HG03108 (cell line): ENCODE measurements at regions not wholly inside any gene's neighbourhood (a gene's known extent, or its start where the extent isn't known, plus 50 kb on each side); places are given as distances from the start of the nearest gene placed in this dataset.
"Not testable (repeated sequence)": the region's sequence is repeated elsewhere in the genome, so short reads cannot be mapped to it uniquely, and the experiment has no call there.

Source experiments
- ATAC-seq: cut with Tn5 transposase; IDR thresholded peaks from one replicate; pipeline ENCODE4 v1.9.1; 2021; ENCODE audit warnings: moderate library complexity; ENCODE audit not compliant: unreplicated experiment

- no peak for ATAC-seq
Measured at GRCh38 chr4:62771983-62772557, 1571.9 kb downstream of the ADGRL3 start.

- ATAC-seq: no peak
Measured at GRCh38 chr4:62740296-62740695, 1540.2 kb downstream of the ADGRL3 start.

GRCh38 chr4:62717154-62717553, 1517.0 kb downstream of the ADGRL3 start:
- no peak for ATAC-seq

GRCh38 chr4:62711575-62711974, 1511.4 kb downstream of the ADGRL3 start:
- ATAC-seq: no peak

GRCh38 chr4:62709618-62710252, 1509.6 kb downstream of the ADGRL3 start:
- no peak for ATAC-seq

GRCh38 chr4:62706423-62706822, 1506.3 kb downstream of the ADGRL3 start:
- ATAC-seq: no peak

- no peak for ATAC-seq
Measured at GRCh38 chr4:62683799-62684566, 1483.9 kb downstream of the ADGRL3 start.

- ATAC-seq: no peak
Measured at GRCh38 chr4:62676962-62677361, 1476.8 kb downstream of the ADGRL3 start.

- no peak for ATAC-seq
Measured at GRCh38 chr4:62670514-62670913, 1470.4 kb downstream of the ADGRL3 start.

GRCh38 chr4:62661821-62662220, 1461.7 kb downstream of the ADGRL3 start:
- no peak for ATAC-seq

- no peak for ATAC-seq
Measured at GRCh38 chr4:62656006-62656405, 1455.9 kb downstream of the ADGRL3 start.

- ATAC-seq: no peak
Measured at GRCh38 chr4:62644372-62644771, 1444.2 kb downstream of the ADGRL3 start.

GRCh38 chr4:62640296-62640695, 1440.2 kb downstream of the ADGRL3 start:
- ATAC-seq: no peak

- ATAC-seq: no peak
Measured at GRCh38 chr4:62627671-62628070, 1427.5 kb downstream of the ADGRL3 start.

- ATAC-seq: no peak
Measured at GRCh38 chr4:62627141-62627540, 1427.0 kb downstream of the ADGRL3 start.

GRCh38 chr4:62622089-62622488, 1422.0 kb downstream of the ADGRL3 start:
- ATAC-seq: no peak

- ATAC-seq: no peak
Measured at GRCh38 chr4:62619971-62620370, 1419.8 kb downstream of the ADGRL3 start.

- no peak for ATAC-seq
Measured at GRCh38 chr4:62618042-62618441, 1417.9 kb downstream of the ADGRL3 start.

GRCh38 chr4:62601737-62602136, 1401.6 kb downstream of the ADGRL3 start:
- ATAC-seq: no peak

GRCh38 chr4:62595265-62595664, 1395.1 kb downstream of the ADGRL3 start:
- not testable (repeated sequence) for ATAC-seq

GRCh38 chr4:62591756-62592155, 1391.6 kb downstream of the ADGRL3 start:
- ATAC-seq: no peak

- ATAC-seq: no peak
Measured at GRCh38 chr4:62588671-62589070, 1388.5 kb downstream of the ADGRL3 start.
